H9 (cell line): ENCODE measurements at regions not wholly inside any gene's neighbourhood (a gene's known extent, or its start where the extent isn't known, plus 50 kb on each side); places are given as distances from the start of the nearest gene placed in this dataset.

Experiments
- DNase-seq: peaks from one replicate; pipeline ENCODE4 v3.0.0-alpha.2; 2017
- H2AFZ ChIP-seq: one replicate; pipeline ENCODE4 v1.6.1; 2013; ENCODE audit warnings: mild to moderate bottlenecking, low read length, control low read depth, moderate library complexity
- H2AK5ac ChIP-seq: 2 replicates; pipeline ENCODE4 v1.6.1; 2013; ENCODE audit warnings: low read length, control low read depth, mixed read lengths; ENCODE audit not compliant: insufficient read length
- H2BK120ac ChIP-seq: one replicate; pipeline ENCODE4 v1.6.1; 2013; ENCODE audit warnings: low read depth, mild to moderate bottlenecking, low read length, control low read depth, inconsistent platforms; ENCODE audit not compliant: poor library complexity, severe bottlenecking
- H2BK12ac ChIP-seq: 2 replicates; pipeline ENCODE4 v1.6.1; 2013; ENCODE audit warnings: low read length, control low read depth, mixed read lengths, low read depth; ENCODE audit not compliant: insufficient read length
- H2BK15ac ChIP-seq: 2 replicates; pipeline ENCODE4 v1.6.1; 2013; ENCODE audit warnings: low read depth, low read length, control low read depth
- H2BK20ac ChIP-seq: one replicate; pipeline ENCODE4 v1.6.1; 2013; ENCODE audit warnings: low read depth, mild to moderate bottlenecking, low read length, control low read depth, inconsistent platforms; ENCODE audit not compliant: poor library complexity, severe bottlenecking
- H2BK5ac ChIP-seq: 2 replicates; pipeline ENCODE4 v1.6.1; 2013; ENCODE audit warnings: low read length, control low read depth, mixed read lengths; ENCODE audit not compliant: insufficient read length
- H3K14ac ChIP-seq: 2 replicates; pipeline ENCODE4 v1.6.1; 2013; ENCODE audit warnings: low read length, control low read depth; ENCODE audit not compliant: insufficient read depth
- H3K18ac ChIP-seq: 2 replicates; pipeline ENCODE4 v1.6.1; 2013; ENCODE audit warnings: low read depth, mild to moderate bottlenecking, mixed read lengths, low read length, control low read depth; ENCODE audit not compliant: insufficient read length
- H3K23ac ChIP-seq: 2 replicates; pipeline ENCODE4 v1.6.1; 2013; ENCODE audit warnings: low read length, control low read depth, mixed read lengths, low read depth; ENCODE audit not compliant: insufficient read length
- H3K23me2 ChIP-seq: 2 replicates; pipeline ENCODE4 v1.6.1; 2013; ENCODE audit warnings: low read depth, mild to moderate bottlenecking, mixed read lengths, low read length, control low read depth; ENCODE audit not compliant: insufficient read length, poor library complexity, severe bottlenecking
- H3K27ac ChIP-seq: 2 replicates; pipeline ENCODE4 v1.5.1; 2013; ENCODE audit warnings: low read length, control low read depth, mixed read lengths, low read depth; ENCODE audit not compliant: insufficient read length
- H3K27me3 ChIP-seq: 2 replicates; pipeline ENCODE4 v1.6.1; 2013; ENCODE audit warnings: low read length, control low read depth, inconsistent platforms; ENCODE audit not compliant: insufficient read depth
- H3K4ac ChIP-seq: 2 replicates; pipeline ENCODE4 v1.6.1; 2013; ENCODE audit warnings: low read depth, mild to moderate bottlenecking, control low read depth, inconsistent platforms, low read length, moderate library complexity
- H3K4me1 ChIP-seq: 2 replicates; pipeline ENCODE4 v1.6.1; 2013; ENCODE audit warnings: low read length, control low read depth, inconsistent platforms; ENCODE audit not compliant: insufficient read depth
- H3K4me2 ChIP-seq: 2 replicates; pipeline ENCODE4 v1.6.1; 2013; ENCODE audit warnings: low read length, control low read depth, mixed read lengths; ENCODE audit not compliant: insufficient read length, insufficient read depth
- H3K56ac ChIP-seq: 2 replicates; pipeline ENCODE4 v1.6.1; 2013; ENCODE audit warnings: low read depth, mild to moderate bottlenecking, mixed read lengths, low read length, control low read depth; ENCODE audit not compliant: insufficient read length
- H3K79me1 ChIP-seq: 2 replicates; pipeline ENCODE4 v1.6.1; 2013; ENCODE audit warnings: low read depth, mild to moderate bottlenecking, moderate library complexity, low read length, control low read depth, inconsistent platforms; ENCODE audit not compliant: insufficient read depth, poor library complexity, severe bottlenecking
- H3K79me2 ChIP-seq: 2 replicates; pipeline ENCODE4 v1.6.1; 2013; ENCODE audit warnings: low read length, control low read depth, inconsistent platforms; ENCODE audit not compliant: insufficient read depth
- H3K9ac ChIP-seq: 2 replicates; pipeline ENCODE4 v1.6.1; 2013; ENCODE audit warnings: low read length, control low read depth, mixed read lengths; ENCODE audit not compliant: insufficient read length; ENCODE audit errors: extremely low read depth
- H3K9me3 ChIP-seq: one replicate; pipeline ENCODE4 v1.6.1; 2013; ENCODE audit warnings: low read depth, low read length, inconsistent platforms; ENCODE audit not compliant: control insufficient read depth
- H3T11ph ChIP-seq: one replicate; pipeline ENCODE4 v1.6.1; 2013; ENCODE audit warnings: mild to moderate bottlenecking, low read length, control low read depth, inconsistent platforms
- H4K20me1 ChIP-seq: one replicate; pipeline ENCODE4 v1.6.1; 2013; ENCODE audit not compliant: control insufficient read depth, insufficient read length, insufficient read depth
- H4K5ac ChIP-seq: 2 replicates; pipeline ENCODE4 v1.6.1; 2013; ENCODE audit warnings: low read depth, mild to moderate bottlenecking, mixed read lengths, low read length, control low read depth; ENCODE audit not compliant: insufficient read length
- H4K8ac ChIP-seq: replicated peaks from 2 replicates; pipeline ENCODE4 v1.6.1; 2013; ENCODE audit warnings: low read length, control low read depth, mixed read lengths, low read depth; ENCODE audit not compliant: insufficient read length
- H4K91ac ChIP-seq: 2 replicates; pipeline ENCODE4 v1.6.1; 2013; ENCODE audit warnings: low read depth, mild to moderate bottlenecking, moderate library complexity, mixed read lengths, low read length, control low read depth; ENCODE audit not compliant: insufficient read length
- H3K27ac Mint-ChIP-seq, 3 experiments: 2 replicates in 2 of 3; 3 replicates in 1 of 3; pipeline ENCODE4 v1.8.0; 2020 to 2021; ENCODE audit warnings: mixed read lengths in 3 of 3, mild to moderate bottlenecking in 1 of 3, moderate library complexity in 1 of 3
- H3K27me3 Mint-ChIP-seq: 2 replicates; pipeline ENCODE4 v1.8.0; 2021; ENCODE audit warnings: low read depth, mild to moderate bottlenecking, moderate library complexity, mixed read lengths
- H3K36me3 Mint-ChIP-seq, 3 experiments: 2 replicates in 2 of 3; 3 replicates in 1 of 3; pipeline ENCODE4 v1.8.0; 2020 to 2021; ENCODE audit warnings: low read depth in 3 of 3, mixed read lengths in 3 of 3; ENCODE audit not compliant: insufficient read depth in 1 of 3
- H3K4me1 Mint-ChIP-seq, 2 experiments: 2 replicates each; pipeline ENCODE4 v1.8.0; 2020; ENCODE audit warnings: mixed read lengths in 2 of 2
- H3K4me3 Mint-ChIP-seq, 2 experiments: 2 replicates in 1 of 2; 3 replicates in 1 of 2; pipeline ENCODE4 v1.8.0; 2020 to 2021; ENCODE audit warnings: mild to moderate bottlenecking in 2 of 2, mixed read lengths in 2 of 2, moderate library complexity in 1 of 2
- H3K9me3 Mint-ChIP-seq, 2 experiments: 2 replicates in 1 of 2; 3 replicates in 1 of 2; pipeline ENCODE4 v1.8.0; 2020; ENCODE audit warnings: mild to moderate bottlenecking in 2 of 2, mixed read lengths in 2 of 2, moderate library complexity in 1 of 2
- WGBS: extraction: QIAGEN DNeasy Blood & Tissue Kit; methylation state at CpG from one replicate; pipeline ENCODE4 v1.1.7; 2013; ENCODE audit warnings: missing lambda C conversion rate, low lambda C conversion rate, mixed read lengths; ENCODE audit not compliant: insufficient read length; ENCODE audit errors: extremely low coverage; 5-methylcytosine and 5-hydroxymethylcytosine counted together
- TF ChIP-seq, protein P1 (sequence below): fragments of 200-600 bp; sonication (generic); conservative IDR thresholded peaks from 3 replicates; pipeline ENCODE4 v1.8.0; 2021; ENCODE audit warnings: antibody characterized with exemption, mild to moderate bottlenecking

DNA sequence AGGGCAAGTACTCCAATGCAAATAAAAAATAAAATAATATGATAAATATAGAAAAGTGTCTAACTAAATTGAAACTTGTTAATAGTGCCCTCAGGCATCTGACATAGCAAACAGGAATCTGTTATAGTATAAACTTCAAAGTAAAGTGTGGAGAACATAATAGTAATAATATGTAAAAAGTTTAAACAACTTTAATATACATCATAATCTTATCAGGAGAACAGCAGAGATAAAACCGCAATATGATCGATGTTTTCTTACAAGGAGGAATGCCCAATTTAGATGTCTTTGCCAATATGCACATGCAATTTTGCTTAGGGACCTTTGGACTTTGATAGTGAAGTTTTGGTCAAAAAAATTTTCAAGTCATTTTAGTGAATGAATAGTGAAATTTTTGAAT lies 514.8 kb upstream of the IMPG1 start:
- WGBS: no CpG with 5 or more reads among the region's 2 CpGs
- H2BK120ac ChIP-seq: no peak overlapping the region
- no peak overlapping the region for H3K4me3 Mint-ChIP-seq

More for the DNA sequence above, 514.8 kb upstream of the IMPG1 start:
- Histone ChIP-seq H3K27ac (no peak overlapping the region), H4K91ac (no peak overlapping the region), H2AFZ (no peak overlapping the region), H4K8ac (no peak overlapping the region), H3K27me3 (no peaks in the 10 kb centered on the region), H3K9ac (no peak overlapping the region), H3K79me1 (no peaks in the 10 kb centered on the region), H3K79me2 (peaks cover 4% of the 10 kb centered on the region; the same call in 1 of the 2 replicates), H3K56ac (no peak overlapping the region), H2AK5ac (no peak overlapping the region), H2BK5ac (no peak overlapping the region), H3K23ac (no peak overlapping the region), H3K4me1 (no peaks in the 10 kb centered on the region), H2BK15ac (no peak overlapping the region), H4K20me1 (no peaks in the 10 kb centered on the region), H3K4ac (no peak overlapping the region), H3T11ph (no peak overlapping the region), H3K23me2 (no peaks in the 10 kb centered on the region), H3K18ac (no peak overlapping the region), H2BK12ac (no peak overlapping the region), H4K5ac (no peak overlapping the region), H3K4me2 (no peak overlapping the region), H3K9me3 (no peaks in the 10 kb centered on the region), H3K14ac (no peak overlapping the region), H2BK20ac (no peak overlapping the region)
- Mint-ChIP-seq H3K9me3 (peaks cover 0 to 7% of the 10 kb centered on the region in 2 experiments; a peak in 1 of 5 replicates), H3K4me1 (peaks cover 3 to 7% of the 10 kb centered on the region in 2 experiments; a peak in 3 of 4 replicates), H3K27ac (no peak overlapping the region), H3K36me3 (peaks cover under 1 to 12% (median 2%) of the 10 kb centered on the region in 3 experiments; a peak in 6 of 7 replicates), H3K27me3 (no peaks in the 10 kb centered on the region)
- TF ChIP-seq, protein P1, sequence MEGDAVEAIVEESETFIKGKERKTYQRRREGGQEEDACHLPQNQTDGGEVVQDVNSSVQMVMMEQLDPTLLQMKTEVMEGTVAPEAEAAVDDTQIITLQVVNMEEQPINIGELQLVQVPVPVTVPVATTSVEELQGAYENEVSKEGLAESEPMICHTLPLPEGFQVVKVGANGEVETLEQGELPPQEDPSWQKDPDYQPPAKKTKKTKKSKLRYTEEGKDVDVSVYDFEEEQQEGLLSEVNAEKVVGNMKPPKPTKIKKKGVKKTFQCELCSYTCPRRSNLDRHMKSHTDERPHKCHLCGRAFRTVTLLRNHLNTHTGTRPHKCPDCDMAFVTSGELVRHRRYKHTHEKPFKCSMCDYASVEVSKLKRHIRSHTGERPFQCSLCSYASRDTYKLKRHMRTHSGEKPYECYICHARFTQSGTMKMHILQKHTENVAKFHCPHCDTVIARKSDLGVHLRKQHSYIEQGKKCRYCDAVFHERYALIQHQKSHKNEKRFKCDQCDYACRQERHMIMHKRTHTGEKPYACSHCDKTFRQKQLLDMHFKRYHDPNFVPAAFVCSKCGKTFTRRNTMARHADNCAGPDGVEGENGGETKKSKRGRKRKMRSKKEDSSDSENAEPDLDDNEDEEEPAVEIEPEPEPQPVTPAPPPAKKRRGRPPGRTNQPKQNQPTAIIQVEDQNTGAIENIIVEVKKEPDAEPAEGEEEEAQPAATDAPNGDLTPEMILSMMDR: no peak
- no peak for DNase-seq
